PC-9 (cell line): ENCODE measurements at regions not wholly inside any gene's neighbourhood (a gene's known extent, or its start where the extent isn't known, plus 50 kb on each side); places are given as distances from the start of the nearest gene placed in this dataset.

Source experiments
- BruUV-seq: library from RNA; stranded (reverse); fragments of 400-500 nt; replicated peaks from 2 replicates; lab custom pipeline; 2021; lab: Mats Ljungman, UMichigan
- CTCF ChIA-PET: fragments of 300-600 bp; sonication (Branson Sonifier 250); formaldehyde crosslinking; loops from one replicate; lab custom pipeline; 2022; ENCODE audit warnings: antibody characterized with exemption; lab: Charles Lee
- POLR2A ChIA-PET: fragments of 300-600 bp; sonication (Branson Sonifier 250); formaldehyde crosslinking; loops from one replicate; lab custom pipeline; 2022; ENCODE audit warnings: antibody characterized with exemption; ENCODE audit not compliant: unreplicated experiment; lab: Charles Lee
- DNase-seq, 2 experiments: peaks; one replicate each; pipeline versions ENCODE4 v3.0.0 to v3.0.0-alpha.2; 2015 to 2022; ENCODE audit warnings: mixed read lengths in 1 of 2
- H2AFZ ChIP-seq: fragments of 200-600 bp; sonication (generic); 2 replicates; pipeline ENCODE4 v1.8.1; 2017; ENCODE audit warnings: antibody characterized with exemption
- H3F3A ChIP-seq: fragments of 200-600 bp; sonication (generic); 2 replicates; pipeline ENCODE4 v1.8.1; 2017; ENCODE audit warnings: antibody characterized with exemption, mild to moderate bottlenecking, low read depth; ENCODE audit not compliant: insufficient read depth
- H3K27ac ChIP-seq: fragments of 200-600 bp; sonication (generic); 2 replicates; pipeline ENCODE4 v1.6.1; 2016; ENCODE audit warnings: mixed run types
- H3K27me3 ChIP-seq: fragments of 200-600 bp; sonication (generic); 2 replicates; pipeline ENCODE4 v1.6.1; 2016; ENCODE audit warnings: low read depth, mixed run types; ENCODE audit not compliant: insufficient read depth
- H3K36me3 ChIP-seq: fragments of 200-600 bp; sonication (generic); 2 replicates; pipeline ENCODE4 v1.6.1; 2016; ENCODE audit warnings: low read depth, mixed run types
- H3K4me1 ChIP-seq: fragments of 200-600 bp; sonication (generic); replicated peaks from 2 replicates; pipeline ENCODE4 v1.6.1; 2016; ENCODE audit warnings: mixed run types; ENCODE audit not compliant: insufficient read depth
- H3K4me2 ChIP-seq: fragments of 200-600 bp; sonication (generic); 2 replicates; pipeline ENCODE4 v1.6.1; 2017; ENCODE audit warnings: mixed run types
- H3K4me3 ChIP-seq: fragments of 200-600 bp; sonication (generic); 2 replicates; pipeline ENCODE4 v1.6.1; 2016; ENCODE audit warnings: mixed run types
- H3K79me2 ChIP-seq: fragments of 200-600 bp; sonication (generic); 2 replicates; pipeline ENCODE4 v1.6.1; 2017; ENCODE audit warnings: low read depth, mixed run types
- H3K9me2 ChIP-seq: fragments of 200-600 bp; sonication (generic); 2 replicates; pipeline ENCODE4 v1.8.1; 2017; ENCODE audit warnings: mild to moderate bottlenecking; ENCODE audit not compliant: insufficient read depth
- H3K9me3 ChIP-seq: fragments of 200-600 bp; sonication (generic); 2 replicates; pipeline ENCODE4 v1.8.1; 2016; ENCODE audit warnings: low read depth; ENCODE audit not compliant: insufficient read depth
- H4K20me1 ChIP-seq: fragments of 200-600 bp; sonication (generic); 2 replicates; pipeline ENCODE4 v1.8.1; 2017; ENCODE audit not compliant: insufficient read depth
- CTCF ChIP-seq: fragments of 200-600 bp; sonication (generic); conservative IDR thresholded peaks from 2 replicates; pipeline ENCODE4 v1.6.1; 2017; ENCODE audit warnings: mixed run types, antibody characterized with exemption, mild to moderate bottlenecking, moderate library complexity
- EZH2 ChIP-seq: fragments of 200-600 bp; sonication (generic); IDR thresholded peaks from 2 replicates; pipeline ENCODE4 v1.8.0; 2017; ENCODE audit warnings: antibody characterized with exemption, low read depth
- intact Hi-C: fragments of 100-400 bp; cut with micrococcal nuclease; formaldehyde crosslinking; loops from one replicate; pipeline ENCODE4 v1.10.0; 2022; ENCODE audit not compliant: unreplicated experiment

GRCh38 chr1:168947041-168947440 lies 159.4 kb upstream of the ATP1B1 start:
- Histone ChIP-seq H3K4me3 (no peak overlapping the region), H3K9me3 (peaks cover 3% of the 10 kb centered on the region; the same call in 1 of the 2 replicates), H3K4me2 (no peak overlapping the region), H3K36me3 (no peaks in the 10 kb centered on the region), H3F3A (no peaks in the 10 kb centered on the region), H3K27ac (no peak overlapping the region), H3K79me2 (no peaks in the 10 kb centered on the region), H3K9me2 (0 out of 2 replicates have a peak, but pooled peaks cover 3% of the 10 kb centered on the region), H2AFZ (no peak overlapping the region), H3K27me3 (no peaks in the 10 kb centered on the region), H3K4me1 (no peaks in the 10 kb centered on the region), H4K20me1 (no peaks in the 10 kb centered on the region)
- POLR2A ChIA-PET = interaction anchor here (0.6 kb wide), 1 partner anchor 1010 kb away, joined by 3 read pairs; the partner anchor contains the start of genes DCAF6 and MPC2
- TF ChIP-seq CTCF = no peak
- no peak for TF ChIP-seq EZH2
- CTCF ChIA-PET = no interaction called here
- DNase-seq = no peak
- intact Hi-C loops = no loop called here
- no TSS peak for BruUV-seq

- no peak overlapping the region for H3K27ac ChIP-seq
- no peak for TF ChIP-seq CTCF
- no peak for DNase-seq
- no peaks in the 10 kb centered on the region for H3F3A ChIP-seq
- ChIA-PET CTCF (no interaction called here), POLR2A (no interaction called here)
- H3K4me1 ChIP-seq = no peaks in the 10 kb centered on the region
- no peak overlapping the region for H3K4me3 ChIP-seq
- H3K9me2 ChIP-seq = 0 out of 2 replicates have a peak, but pooled peaks cover 3% of the 10 kb centered on the region
- no TSS peak for BruUV-seq
- H3K79me2 ChIP-seq = no peaks in the 10 kb centered on the region
- H3K36me3 ChIP-seq = no peaks in the 10 kb centered on the region
- no peaks in the 10 kb centered on the region for H3K27me3 ChIP-seq
- no peaks in the 10 kb centered on the region for H4K20me1 ChIP-seq
- intact Hi-C loops = no loop called here
- no peak overlapping the region for H2AFZ ChIP-seq
- peaks cover 3% of the 10 kb centered on the region; the same call in 1 of the 2 replicates for H3K9me3 ChIP-seq
- no peak overlapping the region for H3K4me2 ChIP-seq
Observed at GRCh38 chr1:168949672-168950071, 156.8 kb upstream of the ATP1B1 start.

- H3K9me2 ChIP-seq = 0 out of 2 replicates have a peak, but pooled peaks cover 4% of the 10 kb centered on the region
Observed at GRCh38 chr1:168957818-168958217, 148.7 kb upstream of the ATP1B1 start.

More at GRCh38 chr1:168957818-168958217, 148.7 kb upstream of the ATP1B1 start:
- no peak for DNase-seq
- POLR2A ChIA-PET = no interaction called here
- no TSS peak for BruUV-seq
- H3K27me3 ChIP-seq = no peaks in the 10 kb centered on the region
- H3K4me2 ChIP-seq = no peak overlapping the region
- H3K9me3 ChIP-seq = no peaks in the 10 kb centered on the region
- no peak for TF ChIP-seq CTCF
- no peak for TF ChIP-seq EZH2
- no peaks in the 10 kb centered on the region for H3F3A ChIP-seq
- H3K27ac ChIP-seq = no peak overlapping the region
- no peaks in the 10 kb centered on the region for H3K79me2 ChIP-seq
- no peaks in the 10 kb centered on the region for H3K36me3 ChIP-seq
- intact Hi-C loops = no loop called here
- no peak overlapping the region for H3K4me3 ChIP-seq
- CTCF ChIA-PET = no interaction called here
- no peaks in the 10 kb centered on the region for H3K4me1 ChIP-seq
- H2AFZ ChIP-seq = no peak overlapping the region
- H4K20me1 ChIP-seq = no peaks in the 10 kb centered on the region
